ENCODE measurements at regions not wholly inside any gene's neighbourhood (a gene's known extent, or its start where the extent isn't known, plus 50 kb on each side); places are given as distances from the start of the nearest gene placed in this dataset.

- Mint-ChIP-seq H3K36me3 (no peaks in the 10 kb centered on the region), H3K9me3 (peaks cover 22% of the 10 kb centered on the region), H3K27ac (no peak overlapping the region), H3K4me3 (no peak overlapping the region), H3K27me3 (ENCODE audit: insufficient read depth, low read depth) (no peaks in the 10 kb centered on the region), H3K4me1 (peaks cover 15% of the 10 kb centered on the region)
- Histone ChIP-seq H3K79me2 (ENCODE audit: low read depth) (no peaks in the 10 kb centered on the region), H4K20me1 (ENCODE audit: low read depth) (no peaks in the 10 kb centered on the region), H3K27ac (no peak overlapping the region), H3K4me3 (no peak overlapping the region), H2AFZ (replicated peaks) (no peak overlapping the region), H3K4me2 (no peak overlapping the region), H3F3A (ENCODE audit: low read depth) (no peaks in the 10 kb centered on the region), H3K9ac (no peak overlapping the region), H3K4me1 (no peaks in the 10 kb centered on the region), H3K27me3 (no peaks in the 10 kb centered on the region), H3K9me3 (ENCODE audit: low read depth) (no peaks in the 10 kb centered on the region), H3K36me3 (no peaks in the 10 kb centered on the region)
- DNase-seq (ENCODE audit: low spot score) = no peak
- TF ChIP-seq EZH2phosphoT487 (IDR thresholded peaks at IDR 0.05) (no peak), CTCF (IDR thresholded peaks at IDR 0.05) (no peak), EZH2 (IDR thresholded peaks at IDR 0.05) (no peak)
Observed at GRCh38 chr4:99729186-99729585, 71.6 kb upstream of the C4orf54 start.

GRCh38 chr4:99724067-99724466 lies 66.4 kb upstream of the C4orf54 start:
- Histone ChIP-seq H3K27me3 (no peaks in the 10 kb centered on the region), H3K4me3 (no peak overlapping the region), H3K36me3 (no peaks in the 10 kb centered on the region), H4K20me1 (ENCODE audit: low read depth) (no peaks in the 10 kb centered on the region), H3K4me1 (peaks cover 9% of the 10 kb centered on the region), H3K27ac (no peak overlapping the region), H2AFZ (replicated peaks) (no peak overlapping the region), H3F3A (ENCODE audit: low read depth) (no peaks in the 10 kb centered on the region), H3K9me3 (ENCODE audit: low read depth) (no peaks in the 10 kb centered on the region), H3K9ac (no peak overlapping the region), H3K79me2 (ENCODE audit: low read depth) (no peaks in the 10 kb centered on the region), H3K4me2 (no peak overlapping the region)
- no peak for TF ChIP-seq CTCF (IDR thresholded peaks at IDR 0.05)
- no peak for TF ChIP-seq EZH2 (IDR thresholded peaks at IDR 0.05)
- no peak for TF ChIP-seq EZH2phosphoT487 (IDR thresholded peaks at IDR 0.05)
- H3K9me3 Mint-ChIP-seq = peaks cover 3% of the 10 kb centered on the region
- H3K27ac Mint-ChIP-seq = no peak overlapping the region
- H3K4me3 Mint-ChIP-seq = no peak overlapping the region
- no peaks in the 10 kb centered on the region for H3K36me3 Mint-ChIP-seq
- no peak for DNase-seq (ENCODE audit: low spot score)
- H3K27me3 Mint-ChIP-seq (ENCODE audit: insufficient read depth, low read depth) = no peaks in the 10 kb centered on the region
- H3K4me1 Mint-ChIP-seq = peaks cover 31% of the 10 kb centered on the region

GRCh38 chr4:99723612-99724011 lies 66.0 kb upstream of the C4orf54 start:
- H3K4me1 Mint-ChIP-seq = peaks cover 31% of the 10 kb centered on the region
- H3K9me3 Mint-ChIP-seq = peaks cover 3% of the 10 kb centered on the region
- Histone ChIP-seq H3K27ac (no peak overlapping the region), H3K4me1 (peaks cover 9% of the 10 kb centered on the region), H3K4me2 (no peak overlapping the region), H4K20me1 (ENCODE audit: low read depth) (no peaks in the 10 kb centered on the region), H3K9me3 (ENCODE audit: low read depth) (no peaks in the 10 kb centered on the region), H3K4me3 (no peak overlapping the region), H2AFZ (replicated peaks) (no peak overlapping the region), H3K79me2 (ENCODE audit: low read depth) (no peaks in the 10 kb centered on the region), H3K27me3 (no peaks in the 10 kb centered on the region), H3K36me3 (no peaks in the 10 kb centered on the region), H3F3A (ENCODE audit: low read depth) (no peaks in the 10 kb centered on the region), H3K9ac (no peak overlapping the region)
- TF ChIP-seq CTCF (IDR thresholded peaks at IDR 0.05) (no peak), EZH2 (IDR thresholded peaks at IDR 0.05) (no peak), EZH2phosphoT487 (IDR thresholded peaks at IDR 0.05) (no peak)
- no peak for DNase-seq (ENCODE audit: low spot score)
- H3K36me3 Mint-ChIP-seq = no peaks in the 10 kb centered on the region
- H3K4me3 Mint-ChIP-seq = no peak overlapping the region
- H3K27ac Mint-ChIP-seq = no peak overlapping the region
- no peaks in the 10 kb centered on the region for H3K27me3 Mint-ChIP-seq (ENCODE audit: insufficient read depth, low read depth)

All from neural progenitor cell (in vitro differentiated cells).